ENCODE measurements at regions not wholly inside any gene's neighbourhood (a gene's known extent, or its start where the extent isn't known, plus 50 kb on each side); places are given as distances from the start of the nearest gene placed in this dataset.
"Not testable (repeated sequence)": the region's sequence is repeated elsewhere in the genome, so short reads cannot be mapped to it uniquely, and the experiment has no call there.

GRCh38 chr12:63457428-63457827 is 210.9 kb downstream of the DPY19L2 start:
- no peak for DNase-seq (ENCODE audit: low read depth in 4 of 6, low spot score in 6 of 6)
- no peak overlapping the region for H3K4me3 ChIP-seq (ENCODE audit: low read depth, low read length)
- no peaks in the 10 kb centered on the region for H3K9me3 ChIP-seq (ENCODE audit: control insufficient read depth, insufficient read depth, low read length)
- no peaks in the 10 kb centered on the region for H3K36me3 ChIP-seq (ENCODE audit: control insufficient read depth, insufficient read depth, low read length)
- no peaks in the 10 kb centered on the region for H3K4me1 ChIP-seq (ENCODE audit: control insufficient read depth, insufficient read depth, low read length)
- no peak overlapping the region for H3K27ac ChIP-seq (ENCODE audit: low read depth, low read length)
- no peaks in the 10 kb centered on the region for H3K27me3 ChIP-seq (ENCODE audit: control insufficient read depth, insufficient read depth, low read length)

- WGBS (ENCODE audit: insufficient coverage), result no CpG with 5 or more reads among the region's 2 CpGs
- H3K4me1 ChIP-seq (ENCODE audit: control insufficient read depth, insufficient read depth, low read length), result no peaks in the 10 kb centered on the region
- DNase-seq (ENCODE audit: low read depth in 4 of 6, low spot score in 6 of 6), result no peak
These were observed 217.5 kb downstream of the DPY19L2 start for GRCh38 chr12:63450816-63451215.

GRCh38 chr12:63450334-63450733 is 218.0 kb downstream of the DPY19L2 start:
- no peaks in the 10 kb centered on the region for H3K9me3 ChIP-seq (ENCODE audit: control insufficient read depth, insufficient read depth, low read length)
- no peak for DNase-seq (ENCODE audit: low read depth in 4 of 6, low spot score in 6 of 6)
- no peak overlapping the region for H3K27ac ChIP-seq (ENCODE audit: low read depth, low read length)
- H3K4me3 ChIP-seq (ENCODE audit: low read depth, low read length), result no peak overlapping the region
- H3K27me3 ChIP-seq (ENCODE audit: control insufficient read depth, insufficient read depth, low read length), result no peaks in the 10 kb centered on the region
- no CpG with 5 or more reads among the region's 1 CpG for WGBS (ENCODE audit: insufficient coverage)
- H3K4me1 ChIP-seq (ENCODE audit: control insufficient read depth, insufficient read depth, low read length), result no peaks in the 10 kb centered on the region
- no peaks in the 10 kb centered on the region for H3K36me3 ChIP-seq (ENCODE audit: control insufficient read depth, insufficient read depth, low read length)

More at GRCh38 chr12:63450816-63451215, 217.5 kb downstream of the DPY19L2 start:
- Histone ChIP-seq H3K9me3 (ENCODE audit: control insufficient read depth, insufficient read depth, low read length) (no peaks in the 10 kb centered on the region), H3K27me3 (ENCODE audit: control insufficient read depth, insufficient read depth, low read length) (no peaks in the 10 kb centered on the region), H3K36me3 (ENCODE audit: control insufficient read depth, insufficient read depth, low read length) (no peaks in the 10 kb centered on the region), H3K4me3 (ENCODE audit: low read depth, low read length) (no peak overlapping the region), H3K27ac (ENCODE audit: low read depth, low read length) (no peak overlapping the region)

GRCh38 chr12:63445224-63445880 is 222.9 kb downstream of the DPY19L2 start:
- no peak for DNase-seq (ENCODE audit: low read depth in 4 of 6, low spot score in 6 of 6)
- Histone ChIP-seq H3K36me3 (ENCODE audit: control insufficient read depth, insufficient read depth, low read length) (no peaks in the 10 kb centered on the region), H3K9me3 (ENCODE audit: control insufficient read depth, insufficient read depth, low read length) (no peaks in the 10 kb centered on the region), H3K27ac (ENCODE audit: low read depth, low read length) (no peak overlapping the region), H3K27me3 (ENCODE audit: control insufficient read depth, insufficient read depth, low read length) (no peaks in the 10 kb centered on the region), H3K4me1 (ENCODE audit: control insufficient read depth, insufficient read depth, low read length) (no peaks in the 10 kb centered on the region), H3K4me3 (ENCODE audit: low read depth, low read length) (no peak overlapping the region)
- 77% methylated on average over 3 of the region's 3 CpGs for WGBS (ENCODE audit: insufficient coverage)

- H3K27me3 ChIP-seq (ENCODE audit: control insufficient read depth, insufficient read depth, low read length), result no peaks in the 10 kb centered on the region
- no peak for DNase-seq (ENCODE audit: low read depth in 4 of 6, low spot score in 6 of 6)
- no peaks in the 10 kb centered on the region for H3K9me3 ChIP-seq (ENCODE audit: control insufficient read depth, insufficient read depth, low read length)
- no peaks in the 10 kb centered on the region for H3K4me1 ChIP-seq (ENCODE audit: control insufficient read depth, insufficient read depth, low read length)
- no peak overlapping the region for H3K27ac ChIP-seq (ENCODE audit: low read depth, low read length)
- no peaks in the 10 kb centered on the region for H3K36me3 ChIP-seq (ENCODE audit: control insufficient read depth, insufficient read depth, low read length)
- no peak overlapping the region for H3K4me3 ChIP-seq (ENCODE audit: low read depth, low read length)
- 40% methylated on average over 4 of the region's 5 CpGs for WGBS (ENCODE audit: insufficient coverage)
These were observed 228.2 kb downstream of the DPY19L2 start for GRCh38 chr12:63440048-63440447.

- H3K27ac ChIP-seq (ENCODE audit: low read depth, low read length); H3K4me3 ChIP-seq (ENCODE audit: low read depth, low read length); H3K9me3 ChIP-seq (ENCODE audit: control insufficient read depth, insufficient read depth, low read length); H3K4me1 ChIP-seq (ENCODE audit: control insufficient read depth, insufficient read depth, low read length); H3K27me3 ChIP-seq (ENCODE audit: control insufficient read depth, insufficient read depth, low read length); H3K36me3 ChIP-seq (ENCODE audit: control insufficient read depth, insufficient read depth, low read length); DNase-seq (ENCODE audit: low read depth in 4 of 6, low spot score in 6 of 6): not testable (repeated sequence)
- WGBS (ENCODE audit: insufficient coverage), result 98% methylated on average over 7 of the region's 11 CpGs
These were observed 233.9 kb downstream of the DPY19L2 start for GRCh38 chr12:63434384-63434783.

GRCh38 chr12:63427969-63428368 is 240.3 kb downstream of the DPY19L2 start:
- H3K9me3 ChIP-seq (ENCODE audit: control insufficient read depth, insufficient read depth, low read length); H3K4me3 ChIP-seq (ENCODE audit: low read depth, low read length); H3K36me3 ChIP-seq (ENCODE audit: control insufficient read depth, insufficient read depth, low read length); H3K27ac ChIP-seq (ENCODE audit: low read depth, low read length); H3K27me3 ChIP-seq (ENCODE audit: control insufficient read depth, insufficient read depth, low read length); DNase-seq (ENCODE audit: low read depth in 4 of 6, low spot score in 6 of 6); H3K4me1 ChIP-seq (ENCODE audit: control insufficient read depth, insufficient read depth, low read length): not testable (repeated sequence)

- H3K27me3 ChIP-seq (ENCODE audit: control insufficient read depth, insufficient read depth, low read length); H3K9me3 ChIP-seq (ENCODE audit: control insufficient read depth, insufficient read depth, low read length); H3K4me1 ChIP-seq (ENCODE audit: control insufficient read depth, insufficient read depth, low read length); H3K4me3 ChIP-seq (ENCODE audit: low read depth, low read length); DNase-seq (ENCODE audit: low read depth in 4 of 6, low spot score in 6 of 6); H3K27ac ChIP-seq (ENCODE audit: low read depth, low read length); H3K36me3 ChIP-seq (ENCODE audit: control insufficient read depth, insufficient read depth, low read length): not testable (repeated sequence)
- WGBS (ENCODE audit: insufficient coverage), result no CpG with 5 or more reads among the region's 2 CpGs
These were observed 241.3 kb downstream of the DPY19L2 start for GRCh38 chr12:63427029-63427428.

- H3K4me3 ChIP-seq (ENCODE audit: low read depth, low read length), result no peak overlapping the region
- H3K9me3 ChIP-seq (ENCODE audit: control insufficient read depth, insufficient read depth, low read length), result no peaks in the 10 kb centered on the region
- H3K27me3 ChIP-seq (ENCODE audit: control insufficient read depth, insufficient read depth, low read length), result no peaks in the 10 kb centered on the region
- no peak for DNase-seq (ENCODE audit: low read depth in 4 of 6, low spot score in 6 of 6)
- H3K27ac ChIP-seq (ENCODE audit: low read depth, low read length), result no peak overlapping the region
- no peaks in the 10 kb centered on the region for H3K4me1 ChIP-seq (ENCODE audit: control insufficient read depth, insufficient read depth, low read length)
- no peaks in the 10 kb centered on the region for H3K36me3 ChIP-seq (ENCODE audit: control insufficient read depth, insufficient read depth, low read length)
- WGBS (ENCODE audit: insufficient coverage), result 59% methylated on average over 2 of the region's 3 CpGs
These were observed 243.6 kb downstream of the DPY19L2 start for GRCh38 chr12:63424671-63425070.

GRCh38 chr12:63423839-63424238 is 244.5 kb downstream of the DPY19L2 start:
- Histone ChIP-seq H3K4me3 (ENCODE audit: low read depth, low read length) (no peak overlapping the region), H3K36me3 (ENCODE audit: control insufficient read depth, insufficient read depth, low read length) (no peaks in the 10 kb centered on the region), H3K4me1 (ENCODE audit: control insufficient read depth, insufficient read depth, low read length) (no peaks in the 10 kb centered on the region), H3K9me3 (ENCODE audit: control insufficient read depth, insufficient read depth, low read length) (no peaks in the 10 kb centered on the region), H3K27ac (ENCODE audit: low read depth, low read length) (no peak overlapping the region), H3K27me3 (ENCODE audit: control insufficient read depth, insufficient read depth, low read length) (no peaks in the 10 kb centered on the region)
- DNase-seq (ENCODE audit: low read depth in 4 of 6, low spot score in 6 of 6), result no peak
- no CpG with 5 or more reads among the region's 4 CpGs for WGBS (ENCODE audit: insufficient coverage)
